ENCODE measurements at regions not wholly inside any gene's neighbourhood (a gene's known extent, or its start where the extent isn't known, plus 50 kb on each side); places are given as distances from the start of the nearest gene placed in this dataset.

DNA sequence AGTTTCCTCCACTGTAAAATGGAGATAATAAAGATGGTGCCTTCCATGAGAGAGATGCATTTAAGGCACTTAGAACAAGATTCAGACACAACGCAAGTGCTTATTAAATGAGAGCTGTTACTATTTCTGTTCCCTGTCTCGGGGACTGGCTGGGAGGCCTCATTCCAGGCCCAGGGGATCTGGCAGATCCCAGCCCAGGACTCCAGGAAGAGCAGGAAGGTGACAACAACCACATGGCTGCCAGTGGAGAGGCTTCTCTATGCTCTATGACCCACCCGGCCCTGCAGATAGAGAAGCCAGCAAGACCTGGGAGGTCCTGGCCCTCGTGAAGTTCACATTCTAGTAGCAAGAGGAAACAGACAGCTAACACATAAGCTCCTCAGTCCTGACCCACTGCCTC is 175.5 kb downstream of the ACTL8 start:
- DNase-seq (ENCODE audit: low spot score), result no peak

DNA sequence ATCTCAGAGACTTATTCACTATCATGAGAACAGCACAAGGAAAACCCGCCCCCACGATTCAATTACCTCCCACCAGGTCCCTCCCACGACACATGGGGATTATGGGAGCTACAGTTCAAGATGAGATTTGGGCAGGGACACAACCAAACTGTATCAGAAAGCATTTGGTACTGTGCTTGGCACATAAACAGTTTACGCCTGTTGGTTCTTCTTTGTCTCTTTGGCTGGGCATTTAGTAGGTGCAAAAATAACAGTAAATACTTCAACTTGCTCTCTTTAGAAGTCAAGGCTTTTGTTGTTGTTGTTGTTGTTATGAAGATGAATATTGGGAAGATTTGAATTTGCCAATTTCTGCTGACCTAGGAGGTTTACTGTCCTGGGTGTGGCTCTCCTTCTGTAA is 175.4 kb upstream of the IGSF21 start:
- no peak for DNase-seq (ENCODE audit: low spot score)

DNA sequence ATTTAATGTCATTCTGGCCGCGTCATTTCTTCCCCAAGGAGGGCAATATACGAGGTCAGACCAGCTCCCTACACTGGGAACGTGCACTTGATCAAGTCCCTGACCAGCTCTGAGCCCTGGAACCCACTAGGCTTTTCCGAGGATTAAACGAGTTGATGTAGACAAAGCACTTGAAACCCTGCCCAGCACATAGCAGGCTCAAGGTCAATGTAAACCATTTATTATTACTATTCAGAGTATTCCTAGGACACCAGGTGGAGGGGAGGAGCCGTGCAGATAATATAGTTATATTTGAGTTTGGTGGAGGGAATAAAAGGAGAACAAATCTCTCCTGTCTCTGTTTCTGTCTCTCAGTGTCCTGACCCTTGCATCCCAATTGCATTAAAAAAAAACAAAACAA is 174.1 kb upstream of the IGSF21 start:
- DNase-seq (ENCODE audit: low spot score), result no peak

DNA sequence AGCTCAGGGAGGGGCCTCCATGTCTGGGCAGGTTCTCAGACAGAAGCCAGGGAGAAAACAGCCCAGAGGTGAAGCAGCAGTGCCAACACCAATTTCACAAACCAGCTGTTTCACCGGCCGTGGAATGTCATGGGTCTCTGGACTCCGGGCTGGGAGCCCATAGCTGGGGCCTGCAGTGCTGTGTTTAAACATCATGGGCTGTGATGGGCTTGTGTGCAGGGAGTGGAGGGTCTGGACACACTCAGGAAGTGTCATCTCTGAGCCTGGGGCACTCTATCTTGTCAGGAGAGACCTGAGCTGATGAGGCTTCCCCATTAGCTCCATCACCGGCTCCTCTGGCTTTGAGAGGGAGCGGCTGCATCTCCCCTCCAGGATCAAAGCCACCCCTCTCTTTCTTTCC is 173.6 kb upstream of the IGSF21 start:
- no peak for DNase-seq (ENCODE audit: low spot score)

DNA sequence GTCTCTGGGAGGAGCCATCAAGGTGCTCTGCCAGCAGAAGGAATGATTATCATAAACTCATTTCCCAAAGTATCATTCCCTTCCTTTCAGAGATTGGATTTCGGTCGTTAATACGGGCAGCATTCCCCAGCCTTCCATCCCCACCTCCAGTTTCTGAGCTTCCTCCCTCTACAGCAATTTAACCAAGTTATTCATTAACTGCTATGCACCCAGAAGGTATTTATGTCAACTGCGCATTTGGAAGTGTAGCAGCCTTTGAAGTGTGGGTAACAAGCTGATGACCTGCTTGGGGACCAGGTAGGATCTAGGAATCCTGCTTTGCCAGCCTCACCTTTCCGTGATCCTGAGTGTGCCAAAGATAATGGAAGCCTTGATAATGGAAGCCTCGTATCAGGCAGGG is 172.4 kb upstream of the IGSF21 start:
- no peak for DNase-seq (ENCODE audit: low spot score)

DNA sequence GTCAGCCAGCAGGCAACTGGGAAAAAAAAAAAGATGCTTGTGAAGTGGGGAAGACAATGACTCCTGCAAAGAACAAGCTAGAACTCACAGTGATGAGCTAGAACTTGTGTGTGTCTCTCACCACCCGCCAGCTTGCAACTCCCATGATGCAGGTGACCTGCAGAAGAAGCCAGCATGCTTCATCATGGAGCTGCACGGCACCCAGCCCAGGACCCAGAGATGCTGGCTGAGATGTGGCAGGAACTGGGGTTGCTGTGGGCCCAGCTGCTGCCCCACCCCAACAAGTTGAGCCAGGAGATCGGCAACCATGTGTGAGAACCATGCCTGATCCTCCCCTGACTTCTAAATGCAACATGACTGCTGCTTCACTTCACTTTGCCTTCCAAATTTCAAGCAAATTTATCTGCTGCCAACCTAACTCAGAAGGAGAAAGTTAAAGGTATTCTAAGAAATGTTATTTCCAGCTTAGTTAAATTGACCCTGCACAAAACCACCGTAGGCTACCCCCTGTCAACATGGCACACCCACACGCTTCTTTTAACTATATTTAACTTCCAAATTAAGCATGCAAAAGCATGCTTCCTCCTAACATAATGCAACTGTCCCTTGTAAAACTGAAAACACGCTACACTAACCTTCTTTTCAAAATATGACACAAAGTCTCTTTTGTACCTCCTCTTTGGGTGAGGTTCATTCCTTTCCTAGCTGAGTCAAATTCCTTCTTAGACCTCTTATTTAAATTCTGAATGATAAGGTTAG is 166.0 kb upstream of the IGSF21 start:
- no peak for DNase-seq (ENCODE audit: low spot score)

DNA sequence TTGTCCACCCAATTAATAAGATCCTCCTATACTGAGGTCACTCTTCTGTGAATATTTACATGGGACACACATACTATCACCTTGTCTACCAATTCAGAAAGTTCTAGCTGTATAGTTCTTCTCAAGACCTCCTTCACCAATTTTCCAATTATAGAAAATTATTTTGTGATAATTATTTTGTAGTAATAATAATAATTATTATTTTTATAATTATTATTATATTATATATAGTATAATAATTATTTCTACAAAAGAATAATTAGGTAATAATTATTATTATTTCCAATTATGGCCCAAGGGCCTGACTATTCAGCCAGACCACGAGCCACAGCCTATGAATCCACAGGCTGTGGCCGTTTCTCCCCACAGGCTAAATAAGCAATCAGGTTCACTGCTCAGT is 164.1 kb upstream of the IGSF21 start:
- no peak for DNase-seq (ENCODE audit: low spot score)

DNA sequence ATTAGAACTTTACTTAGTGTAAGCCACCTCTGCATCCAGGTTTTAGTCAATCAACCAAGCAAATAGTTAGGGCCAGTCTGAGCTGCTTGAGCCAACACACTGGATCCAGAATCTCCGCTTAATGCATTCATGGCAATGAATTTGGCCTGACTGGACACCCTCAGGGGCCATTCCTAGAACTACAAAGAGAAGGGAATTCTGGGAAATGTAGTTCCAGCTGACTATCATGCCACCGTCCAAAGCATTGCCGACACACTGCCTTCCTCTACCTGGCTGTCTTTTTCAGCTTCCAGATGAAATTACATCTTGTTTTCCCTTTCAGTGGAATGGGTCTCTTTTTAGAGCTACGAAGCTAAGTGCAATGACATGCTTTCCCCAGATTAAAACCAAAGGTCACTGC is 163.0 kb upstream of the IGSF21 start:
- peak; percentile 12 for DNase-seq (ENCODE audit: low spot score)

DNA sequence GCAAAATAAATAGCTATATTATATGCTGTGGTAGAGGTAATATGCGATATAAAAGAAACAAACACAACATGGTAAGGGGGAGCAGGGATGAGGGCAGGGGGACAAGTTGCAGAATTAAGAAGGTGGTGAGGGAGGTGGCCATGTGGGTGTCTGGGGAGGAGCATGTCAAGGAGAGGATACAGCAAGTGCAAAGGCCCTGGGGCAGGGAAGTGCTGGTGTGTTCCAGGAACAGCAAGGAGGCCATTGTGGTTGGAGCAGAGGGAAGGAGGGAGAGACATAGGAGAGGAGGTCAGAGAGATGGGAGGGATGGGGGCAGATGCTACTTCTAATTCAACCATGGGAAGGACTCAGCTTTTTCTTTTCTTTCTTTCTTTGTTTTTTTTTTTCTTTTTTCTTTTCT is 161.2 kb upstream of the IGSF21 start:
- DNase-seq (ENCODE audit: low spot score), result no peak

DNA sequence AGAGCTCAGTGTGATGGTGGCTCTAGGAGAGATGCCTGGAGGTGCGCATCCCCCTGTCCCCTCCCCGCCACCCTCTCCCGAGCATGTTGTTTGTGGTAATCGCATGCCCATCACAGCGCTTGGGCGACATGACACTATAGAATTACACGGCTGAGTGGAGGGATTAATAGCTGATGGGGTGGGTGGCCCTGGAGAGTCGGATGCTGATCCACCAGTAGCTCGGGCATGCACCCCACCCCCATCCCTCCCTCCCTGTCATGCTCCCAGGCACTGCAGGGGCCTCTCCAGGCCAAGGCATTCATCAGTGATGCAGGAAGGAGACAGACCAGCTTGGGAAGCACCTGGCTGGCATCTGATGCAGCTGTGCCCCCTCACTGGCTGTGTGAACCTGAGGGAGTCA is 159.0 kb upstream of the IGSF21 start:
- no peak for DNase-seq (ENCODE audit: low spot score)

DNA sequence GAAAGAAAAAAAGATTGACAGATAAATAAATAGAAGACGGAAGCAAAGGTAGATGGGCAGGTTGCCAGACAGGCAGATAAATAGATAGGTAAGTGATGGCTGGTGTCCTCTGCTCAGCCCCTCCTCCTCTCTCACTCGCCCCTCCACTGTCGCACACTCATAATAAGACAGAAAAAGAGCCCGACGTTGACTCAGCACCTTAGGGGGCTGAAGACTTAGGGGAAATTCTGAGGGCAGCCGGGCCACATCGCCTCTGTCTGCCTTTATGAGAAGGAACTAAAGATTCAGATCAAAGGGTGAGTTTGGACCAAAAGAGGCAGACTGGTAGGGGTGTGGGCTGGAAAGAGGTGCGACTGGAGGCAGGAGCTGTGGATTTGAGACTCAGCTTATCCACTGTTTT is 158.1 kb upstream of the IGSF21 start:
- DNase-seq (ENCODE audit: low spot score), result no peak

DNA sequence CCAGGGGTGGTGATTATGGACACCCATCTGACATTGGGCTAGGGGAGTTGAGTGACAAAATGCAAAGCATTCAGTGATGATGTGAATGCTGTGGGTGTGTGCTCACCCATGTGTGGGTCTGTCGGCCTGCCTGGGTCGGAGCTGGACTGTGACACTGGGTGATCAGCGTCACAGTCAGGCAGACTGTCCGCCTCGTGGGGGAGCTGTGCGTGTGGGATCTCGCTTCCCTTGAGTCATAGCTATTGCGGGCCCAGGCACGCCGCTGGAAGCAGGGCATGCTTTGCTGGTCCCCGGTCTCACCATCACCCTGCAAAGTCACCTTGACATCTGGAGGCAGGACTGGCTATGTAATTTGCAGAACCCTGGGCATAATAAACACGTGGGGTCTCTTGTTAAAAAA is 156.9 kb upstream of the IGSF21 start:
- no peak for DNase-seq (ENCODE audit: low spot score)

DNA sequence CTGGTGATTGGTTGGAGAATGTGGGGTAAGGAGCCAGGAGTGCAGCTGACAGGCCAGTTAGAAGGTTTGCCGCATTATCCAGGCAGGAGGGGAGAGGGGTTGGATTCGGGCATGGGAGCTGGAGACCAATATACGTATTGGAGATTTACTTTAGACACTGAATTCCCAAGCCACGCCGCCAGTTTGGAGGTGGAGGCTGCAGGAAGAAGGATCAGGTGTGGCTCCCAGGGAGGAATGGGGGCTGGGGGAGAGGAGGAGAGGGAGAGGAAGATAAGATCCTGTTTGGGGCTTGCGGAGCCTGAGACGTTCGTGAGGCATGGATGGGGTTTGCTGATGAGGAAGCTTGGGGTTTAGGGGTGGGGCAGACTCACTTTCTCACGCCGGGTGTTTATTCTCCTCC is 155.1 kb upstream of the IGSF21 start:
- DNase-seq (ENCODE audit: low spot score), result no peak

DNA sequence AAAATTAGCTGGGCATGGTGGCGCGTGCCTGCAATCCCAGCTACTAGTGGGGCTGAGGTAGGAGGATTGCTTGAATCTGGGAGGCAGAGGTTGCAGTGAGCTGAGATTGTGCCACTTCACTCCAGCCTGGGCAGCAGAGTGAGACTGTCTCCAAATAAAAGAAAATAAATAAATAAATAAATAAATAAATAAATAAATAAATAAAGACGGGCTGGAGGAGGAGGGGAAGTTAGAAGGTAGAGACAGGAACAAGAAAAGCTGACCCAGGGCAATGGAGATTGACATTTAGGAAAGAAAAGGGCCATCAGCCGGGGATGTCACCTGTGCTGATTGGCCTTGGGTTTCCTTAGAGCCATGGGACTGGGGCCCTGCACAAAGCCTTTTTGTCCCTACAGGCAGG is 153.7 kb upstream of the IGSF21 start:
- no peak for DNase-seq (ENCODE audit: low spot score)

DNA sequence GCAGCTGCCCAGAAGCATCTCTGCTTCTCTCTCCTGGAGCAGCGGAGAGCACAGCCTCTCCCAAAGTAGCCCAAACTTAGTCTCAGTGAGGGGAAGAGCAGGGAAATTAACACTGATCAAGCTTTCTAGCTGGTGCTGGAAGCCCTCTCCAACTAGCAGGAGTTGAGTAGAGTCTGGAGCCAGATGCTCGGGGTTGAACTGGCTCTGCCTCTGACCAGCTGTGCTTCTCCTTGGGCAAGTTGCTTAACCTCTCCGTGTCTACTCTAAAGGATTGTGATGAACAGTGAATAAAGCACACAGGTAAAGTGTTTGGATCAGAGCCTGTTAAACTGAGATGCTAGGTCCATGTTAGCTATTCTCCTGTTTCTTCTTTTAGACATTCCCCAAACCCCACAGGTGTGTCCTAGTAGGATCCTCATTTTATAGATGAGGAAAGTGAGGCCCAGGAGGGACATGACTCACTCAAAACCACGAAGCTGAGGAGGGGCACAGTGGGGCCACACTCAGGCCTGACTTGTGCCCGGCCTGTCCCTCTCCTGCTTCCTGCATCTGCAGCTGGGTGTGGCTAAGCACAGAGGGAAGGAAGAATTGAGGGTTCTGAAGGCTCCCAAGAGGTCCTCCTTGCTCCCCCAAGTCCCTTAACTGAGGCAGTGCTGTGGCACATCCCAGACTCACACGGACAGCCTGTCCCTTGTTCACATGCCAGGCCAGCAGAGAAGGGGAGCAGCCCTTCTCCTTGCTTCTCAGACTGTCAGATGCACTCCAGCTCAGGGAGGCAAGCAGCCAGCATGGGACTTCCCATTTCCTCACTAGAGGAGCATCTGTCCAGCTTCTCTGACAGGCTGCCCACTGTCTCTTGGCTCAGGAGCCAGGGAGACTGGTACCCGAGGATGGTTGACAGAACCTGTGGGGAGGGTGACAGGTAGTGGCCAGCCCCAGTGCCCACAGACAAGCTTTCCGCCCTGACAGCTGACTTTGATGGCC is 152.0 kb upstream of the IGSF21 start:
- no peak for DNase-seq (ENCODE audit: low spot score)

DNA sequence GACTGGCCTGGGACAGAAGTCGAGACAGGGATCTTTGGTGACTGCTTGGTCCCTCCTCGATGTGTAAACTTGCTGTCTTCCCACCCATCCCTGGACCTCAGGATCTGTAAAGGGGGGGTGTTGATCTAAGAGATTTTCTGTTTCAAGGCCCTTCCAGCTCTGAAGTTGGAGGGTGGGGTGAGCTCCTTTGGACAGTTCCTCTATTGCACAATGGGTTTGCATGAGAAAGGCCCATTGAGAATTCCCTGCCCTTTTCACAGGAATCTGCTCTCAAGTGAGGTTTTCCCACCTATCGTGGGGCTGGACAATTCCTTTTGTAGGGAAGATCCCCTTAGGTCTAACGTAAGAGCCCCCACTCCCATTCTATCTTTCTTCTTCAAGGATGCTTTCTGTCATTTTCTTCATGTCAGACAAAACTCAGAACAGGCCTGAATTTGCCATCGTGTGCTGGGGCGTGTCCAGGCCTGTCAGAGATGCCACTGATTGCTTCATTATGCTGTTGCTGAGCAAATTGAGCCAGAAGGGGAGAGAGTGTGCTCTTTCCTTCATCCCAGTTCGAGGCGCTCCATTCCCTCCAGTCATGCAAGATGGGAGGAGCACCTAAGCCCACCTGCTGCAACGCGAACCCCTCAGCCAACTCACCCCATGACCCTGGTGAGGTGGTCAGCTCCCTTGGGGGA is 149.9 kb upstream of the IGSF21 start:
- no peak for DNase-seq (ENCODE audit: low spot score)

DNA sequence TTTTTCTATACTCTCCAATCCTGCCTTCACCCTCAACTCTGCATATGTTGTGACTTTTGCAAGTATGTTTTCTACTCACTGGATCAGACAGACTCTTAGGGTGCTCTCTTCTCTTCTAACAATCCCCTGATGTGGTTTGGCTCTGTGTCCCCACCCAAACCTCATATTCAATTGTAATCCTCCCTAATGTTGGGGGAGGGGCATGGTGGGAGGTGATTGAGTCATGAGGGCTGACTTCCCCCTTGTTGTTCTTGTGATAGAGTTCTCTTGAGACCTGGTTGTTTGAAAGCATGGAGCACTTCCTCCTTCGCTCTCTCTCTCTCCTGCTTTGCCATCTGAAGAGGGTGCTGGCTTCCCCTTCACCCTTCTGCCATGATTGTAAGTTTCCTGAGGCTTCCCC is 148.9 kb upstream of the IGSF21 start:
- no peak for DNase-seq (ENCODE audit: low spot score)

DNA sequence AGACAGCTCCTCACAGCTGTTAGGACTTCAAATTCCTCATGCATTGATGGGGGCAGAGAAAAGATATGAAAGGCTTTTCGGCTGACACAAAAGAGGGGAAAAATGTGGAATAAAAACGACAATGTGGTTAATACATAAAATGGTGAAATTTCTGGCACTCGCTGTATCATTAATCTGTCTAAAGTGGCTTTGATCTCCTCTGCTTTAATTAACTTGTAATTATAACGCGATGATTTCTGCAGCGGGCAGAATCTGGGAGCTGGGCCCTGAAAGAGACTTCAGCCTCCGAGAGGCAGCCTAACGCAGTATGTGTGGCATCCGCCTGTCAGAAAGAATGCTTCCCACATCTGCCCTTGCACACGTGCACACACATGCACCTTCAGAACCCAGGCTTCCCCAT is 144.1 kb upstream of the IGSF21 start:
- DNase-seq (ENCODE audit: low spot score), result no peak

DNA sequence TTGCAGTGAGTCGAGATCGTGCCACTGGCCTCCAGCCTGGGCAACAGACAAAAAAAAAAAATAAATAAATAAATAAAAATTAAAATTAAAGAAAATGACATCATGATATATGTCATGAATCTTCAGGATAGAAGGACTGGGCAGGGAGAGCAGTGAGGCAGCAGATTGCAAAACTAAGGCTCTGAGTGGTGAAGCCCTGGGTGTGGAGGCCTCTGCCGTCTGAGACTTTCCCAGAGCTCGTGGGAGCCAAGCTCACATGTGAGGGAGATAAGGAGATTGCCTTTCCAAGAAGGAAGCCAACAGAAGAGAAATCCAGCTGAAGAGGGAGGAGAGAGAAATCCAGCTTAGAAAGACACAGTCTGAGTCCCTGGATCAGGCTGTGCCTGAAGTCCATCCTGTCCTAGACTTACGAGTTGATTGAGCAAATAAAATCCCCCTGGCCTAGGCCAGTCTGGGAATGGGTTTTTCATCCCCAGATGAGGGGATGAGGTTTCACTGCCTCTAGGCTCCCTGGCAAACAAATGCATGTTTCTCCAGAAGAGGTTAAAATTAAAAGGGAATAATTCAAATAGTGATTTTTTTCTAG is 142.0 kb upstream of the IGSF21 start:
- DNase-seq (ENCODE audit: low spot score), result no peak

DNA sequence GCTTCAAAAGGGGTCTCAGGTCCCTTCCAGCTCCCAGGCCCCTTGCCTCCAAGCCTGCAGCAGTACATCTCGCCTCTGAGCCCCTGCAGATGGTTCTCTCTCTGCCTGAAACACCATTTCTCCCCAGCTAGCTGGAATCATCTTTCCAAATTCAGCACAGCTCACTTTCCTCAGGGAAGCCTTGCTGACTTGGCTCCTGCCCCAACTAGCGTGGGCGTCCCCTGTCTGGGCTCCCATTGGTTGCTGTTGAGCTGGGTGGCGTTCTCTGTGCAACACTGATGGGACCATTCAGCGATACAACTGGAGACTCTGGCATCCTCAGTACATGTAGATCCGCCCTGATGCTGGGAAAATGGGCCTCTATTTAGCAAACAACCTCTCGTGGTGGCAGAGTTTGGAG is 141.3 kb upstream of the IGSF21 start:
- no peak for DNase-seq (ENCODE audit: low spot score)

DNA sequence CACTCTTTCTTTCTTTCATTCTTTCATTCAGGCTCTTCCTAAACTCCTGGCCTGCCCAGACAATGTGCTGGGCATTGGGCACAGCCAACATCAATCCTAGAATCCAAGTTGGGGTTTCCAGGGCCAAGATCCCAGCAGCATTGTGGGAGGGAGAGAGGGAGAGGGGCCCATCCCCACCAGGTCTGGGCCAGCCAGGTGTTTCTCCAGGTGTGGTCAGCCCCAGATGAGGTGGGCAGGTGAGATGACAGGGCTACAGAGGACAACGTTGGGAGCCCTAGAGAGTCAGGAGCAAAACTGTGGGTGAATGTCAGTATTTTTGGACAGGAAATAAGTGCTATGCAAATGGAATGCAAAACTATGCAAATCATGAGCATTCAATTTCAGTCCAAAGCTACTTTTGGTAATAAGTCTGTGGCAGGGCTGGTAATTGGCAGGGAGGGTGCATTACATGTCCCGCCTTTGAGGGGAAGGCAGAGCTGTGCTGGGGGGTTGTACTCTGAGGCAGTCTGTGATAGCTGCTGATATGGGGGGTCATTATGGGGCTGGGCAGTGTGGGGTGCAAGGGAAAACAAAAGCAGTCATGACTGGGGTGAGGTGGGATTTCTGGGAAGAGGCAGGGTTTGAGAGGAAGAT is 139.9 kb upstream of the IGSF21 start:
- no peak for DNase-seq (ENCODE audit: low spot score)

DNA sequence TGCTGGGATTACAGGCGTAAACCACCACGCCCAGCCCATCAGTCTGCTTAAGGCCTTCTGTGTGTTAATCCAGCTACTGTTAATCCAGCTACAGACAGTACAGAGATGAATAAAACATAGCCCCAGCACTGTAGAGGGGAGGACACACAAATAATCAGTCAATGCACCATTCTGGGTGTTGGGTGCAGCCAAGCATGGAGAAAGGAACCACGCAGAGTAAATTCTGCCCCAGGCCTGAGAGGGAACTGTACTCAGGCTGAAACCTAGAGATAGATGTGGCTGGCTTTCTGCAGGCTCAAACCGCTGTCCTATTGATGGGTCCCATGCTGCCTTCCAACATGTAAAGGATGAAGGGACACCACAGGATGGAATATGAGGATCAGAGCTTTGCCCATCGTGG is 136.8 kb upstream of the IGSF21 start:
- no peak for DNase-seq (ENCODE audit: low spot score)
